ENCODE measurements at regions not wholly inside any gene's neighbourhood (a gene's known extent, or its start where the extent isn't known, plus 50 kb on each side); places are given as distances from the start of the nearest gene placed in this dataset.

- no peaks in the 10 kb centered on the region for H3K27me3 ChIP-seq
- no peaks in the 10 kb centered on the region for H3K36me3 ChIP-seq
- H3K9me3 ChIP-seq, result no peaks in the 10 kb centered on the region
- intact Hi-C loops (cut with DNase I), result no loop called here
- no peak for DNase-seq
- no peaks in the 10 kb centered on the region for H3K4me1 ChIP-seq
- no peak for TF ChIP-seq CTCF (IDR thresholded peaks at IDR 0.05)
- no peak for ATAC-seq
- no peak overlapping the region for H3K27ac ChIP-seq
- H3K4me3 ChIP-seq, result no peak overlapping the region
Observed at GRCh38 chr2:82428251-82428650, 2030.8 kb downstream of the SUCLG1 start.

- peak in 1 of 4 donors; percentile 10 for DNase-seq
- intact Hi-C loops (cut with DNase I), result no loop called here
- TF ChIP-seq CTCF (IDR thresholded peaks at IDR 0.05), result no peak
- Histone ChIP-seq H3K27ac (no peak overlapping the region), H3K4me1 (no peaks in the 10 kb centered on the region), H3K4me3 (no peak overlapping the region), H3K9me3 (peaks cover 0 to 11% of the 10 kb centered on the region in 2 donors), H3K36me3 (no peaks in the 10 kb centered on the region), H3K27me3 (no peaks in the 10 kb centered on the region)
- no peak for ATAC-seq
Observed at GRCh38 chr2:82412021-82412420, 2047.1 kb downstream of the SUCLG1 start.

GRCh38 chr2:82411071-82411470 lies 2048.0 kb downstream of the SUCLG1 start:
- DNase-seq (peak in 2 of 4 donors; percentile 11 to 21), ATAC-seq (no peak)
- Histone ChIP-seq H3K27ac (no peak overlapping the region), H3K27me3 (no peaks in the 10 kb centered on the region), H3K4me3 (no peak overlapping the region), H3K36me3 (no peaks in the 10 kb centered on the region), H3K4me1 (no peaks in the 10 kb centered on the region), H3K9me3 (peaks cover 0 to 11% of the 10 kb centered on the region in 2 donors)
- intact Hi-C loops (cut with DNase I), result no loop called here
- TF ChIP-seq CTCF (IDR thresholded peaks at IDR 0.05), result no peak

- no peaks in the 10 kb centered on the region for H3K36me3 ChIP-seq
- H3K27me3 ChIP-seq, result no peaks in the 10 kb centered on the region
- ATAC-seq (no peak), DNase-seq (no peak)
- H3K27ac ChIP-seq, result no peak overlapping the region
- no peak overlapping the region for H3K4me3 ChIP-seq
- H3K4me1 ChIP-seq, result no peaks in the 10 kb centered on the region
- TF ChIP-seq CTCF (IDR thresholded peaks at IDR 0.05), result no peak
- peaks cover 0 to 8% of the 10 kb centered on the region in 2 donors for H3K9me3 ChIP-seq
- intact Hi-C loops (cut with DNase I), result no loop called here
Observed at GRCh38 chr2:82395531-82395930, 2063.5 kb downstream of the SUCLG1 start.

- no peaks in the 10 kb centered on the region for H3K27me3 ChIP-seq
- H3K36me3 ChIP-seq, result no peaks in the 10 kb centered on the region
- H3K9me3 ChIP-seq, result peaks cover 0 to 7% of the 10 kb centered on the region in 2 donors
- no peaks in the 10 kb centered on the region for H3K4me1 ChIP-seq
- no peak overlapping the region for H3K27ac ChIP-seq
- ATAC-seq, result no peak
- intact Hi-C loops (cut with DNase I), result no loop called here
- DNase-seq, result no peak
- no peak for TF ChIP-seq CTCF (IDR thresholded peaks at IDR 0.05)
- H3K4me3 ChIP-seq, result no peak overlapping the region
Observed at GRCh38 chr2:82391386-82391785, 2067.7 kb downstream of the SUCLG1 start.

All from left lung (tissue), 4 donors.